Small intestine (tissue), 7 donors: ENCODE measurements at regions not wholly inside any gene's neighbourhood (a gene's known extent, or its start where the extent isn't known, plus 50 kb on each side); places are given as distances from the start of the nearest gene placed in this dataset.

Source experiments
- DNase-seq, 2 donors: peaks; one replicate each; pipeline versions ENCODE4 v3.0.0 to v3.0.0-alpha.2; 2013
- FAIRE-seq: peaks from 2 replicates; lab custom pipeline; 2012; peaks lifted over from hg19 to GRCh38; lab: Jason Lieb, UNC
- H3K27ac ChIP-seq, 3 donors: one replicate each; pipeline ENCODE4 v1.5.1; 2013; ENCODE audit warnings: low read length in 2 of 3, mild to moderate bottlenecking in 2 of 3, control low read depth in 1 of 3, inconsistent platforms in 1 of 3, low read depth in 1 of 3, moderate library complexity in 1 of 3
- H3K27me3 ChIP-seq, 3 donors: one replicate each; pipeline ENCODE4 v1.6.1; 2013; ENCODE audit warnings: low read length in 3 of 3, inconsistent platforms in 1 of 3; ENCODE audit not compliant: control insufficient read depth in 3 of 3, insufficient read depth in 3 of 3
- H3K36me3 ChIP-seq, 3 donors: one replicate each; pipeline ENCODE4 v1.6.1; 2013; ENCODE audit warnings: low read length in 3 of 3, inconsistent platforms in 1 of 3, low read depth in 1 of 3, mild to moderate bottlenecking in 1 of 3, moderate library complexity in 1 of 3; ENCODE audit not compliant: control insufficient read depth in 3 of 3, insufficient read depth in 2 of 3
- H3K4me1 ChIP-seq, 3 donors: one replicate each; pipeline ENCODE4 v1.6.1; 2013; ENCODE audit warnings: low read length in 2 of 3, inconsistent platforms in 1 of 3, low read depth in 1 of 3, mild to moderate bottlenecking in 1 of 3, moderate library complexity in 1 of 3; ENCODE audit not compliant: control insufficient read depth in 3 of 3, insufficient read depth in 2 of 3
- H3K4me3 ChIP-seq, 3 donors: one replicate each; pipeline ENCODE4 v1.5.1; 2013; ENCODE audit warnings: low read length in 3 of 3, control low read depth in 1 of 3, inconsistent platforms in 1 of 3, low read depth in 1 of 3, mild to moderate bottlenecking in 1 of 3, moderate library complexity in 1 of 3
- H3K9me3 ChIP-seq, 2 donors: one replicate each; pipeline ENCODE4 v1.6.1; 2013; ENCODE audit warnings: low read depth in 1 of 2, low read length in 1 of 2; ENCODE audit not compliant: control insufficient read depth in 2 of 2, insufficient read depth in 1 of 2
- WGBS, 3 donors: extraction: QIAGEN DNeasy Blood & Tissue Kit; methylation state at CpG; one replicate each; pipeline ENCODE4 v1.1.7; 2013; 5-methylcytosine and 5-hydroxymethylcytosine counted together
- donor health status: healthy with polysubstance abuse.
- donor health status: control.
- donor health status: control.
- donor health status: Bipolar disorder and iron deficiency.
- donor health status: healthy.

- no peaks in the 10 kb centered on the region for H3K36me3 ChIP-seq
- FAIRE-seq (no peak), DNase-seq (no peak)
- H3K4me1 ChIP-seq: peaks cover 0 to 30% (median 0%) of the 10 kb centered on the region in 3 donors
- no peaks in the 10 kb centered on the region for H3K9me3 ChIP-seq
- WGBS, 3 donors: 79 to 87% (median 85%) methylated on average over 6 of the region's 6 CpGs
- no peaks in the 10 kb centered on the region for H3K27me3 ChIP-seq
- no peak overlapping the region for H3K27ac ChIP-seq
- no peak overlapping the region for H3K4me3 ChIP-seq
Measured at GRCh38 chr2:5372141-5372540, 320.0 kb upstream of the SOX11 start.

GRCh38 chr2:5373200-5373599, 319.0 kb upstream of the SOX11 start:
- H3K27me3 ChIP-seq: no peaks in the 10 kb centered on the region
- H3K36me3 ChIP-seq: no peaks in the 10 kb centered on the region
- 37 to 44% (median 43%) methylated on average over 6 of the region's 6 CpGs for WGBS, 3 donors
- peak in 1 of 2 donors; percentile 68 for DNase-seq
- peaks cover 0 to 27% (median 0%) of the 10 kb centered on the region in 3 donors for H3K4me1 ChIP-seq
- peak overlapping the region in 1 of 3 donors; percentile 64 for H3K27ac ChIP-seq
- H3K9me3 ChIP-seq: no peaks in the 10 kb centered on the region
- no peak for FAIRE-seq
- H3K4me3 ChIP-seq: peak overlapping the region in 1 of 3 donors; percentile 35

GRCh38 chr2:5374762-5375161, 317.4 kb upstream of the SOX11 start:
- no peaks in the 10 kb centered on the region for H3K36me3 ChIP-seq
- 17 to 27% (median 19%) methylated on average over 10 of the region's 10 CpGs for WGBS, 3 donors
- no peaks in the 10 kb centered on the region for H3K9me3 ChIP-seq
- no peak for FAIRE-seq
- peak overlapping the region in 1 of 3 donors; percentile 54 for H3K27ac ChIP-seq
- H3K4me3 ChIP-seq: peak overlapping the region in 1 of 3 donors; percentile 2
- H3K27me3 ChIP-seq: no peaks in the 10 kb centered on the region
- peaks cover 0 to 21% (median 0%) of the 10 kb centered on the region in 3 donors for H3K4me1 ChIP-seq
- peak; percentile 5 to 87 for DNase-seq

GRCh38 chr2:5377323-5377722, 314.9 kb upstream of the SOX11 start:
- Histone ChIP-seq H3K4me3 (no peak overlapping the region), H3K36me3 (no peaks in the 10 kb centered on the region), H3K4me1 (peaks cover 0 to 16% (median 0%) of the 10 kb centered on the region in 3 donors), H3K27ac (no peak overlapping the region), H3K9me3 (no peaks in the 10 kb centered on the region), H3K27me3 (no peaks in the 10 kb centered on the region)
- DNase-seq (no peak), FAIRE-seq (no peak)
- 76 to 97% (median 79%) methylated on average over 2 of the region's 2 CpGs for WGBS, 3 donors

GRCh38 chr2:5379811-5380210, 312.4 kb upstream of the SOX11 start:
- Histone ChIP-seq H3K4me1 (peaks cover 0 to 4% (median 0%) of the 10 kb centered on the region in 3 donors), H3K36me3 (no peaks in the 10 kb centered on the region), H3K27ac (no peak overlapping the region), H3K27me3 (no peaks in the 10 kb centered on the region), H3K4me3 (no peak overlapping the region), H3K9me3 (no peaks in the 10 kb centered on the region)
- 50 to 70% (median 63%) methylated on average over 1 of the region's 1 CpG for WGBS, 3 donors
- DNase-seq: no peak
- FAIRE-seq: no peak

GRCh38 chr2:5385596-5385995, 306.6 kb upstream of the SOX11 start:
- H3K27ac ChIP-seq: no peak overlapping the region
- H3K4me3 ChIP-seq: no peak overlapping the region
- H3K9me3 ChIP-seq: peaks cover 0 to 1% of the 10 kb centered on the region in 2 donors
- H3K4me1 ChIP-seq: no peaks in the 10 kb centered on the region
- FAIRE-seq: no peak
- no peaks in the 10 kb centered on the region for H3K27me3 ChIP-seq
- no peaks in the 10 kb centered on the region for H3K36me3 ChIP-seq
- no peak for DNase-seq
- WGBS, 3 donors: 85 to 93% (median 91%) methylated on average over 3 of the region's 3 CpGs

- DNase-seq (no peak), FAIRE-seq (no peak)
- H3K9me3 ChIP-seq: peaks cover 0 to 3% of the 10 kb centered on the region in 2 donors
- no peaks in the 10 kb centered on the region for H3K27me3 ChIP-seq
- H3K36me3 ChIP-seq: no peaks in the 10 kb centered on the region
- 49 to 58% (median 58%) methylated on average over 2 of the region's 2 CpGs for WGBS, 3 donors
- no peak overlapping the region for H3K27ac ChIP-seq
- no peaks in the 10 kb centered on the region for H3K4me1 ChIP-seq
- H3K4me3 ChIP-seq: no peak overlapping the region
Measured at GRCh38 chr2:5387406-5387805, 304.8 kb upstream of the SOX11 start.

GRCh38 chr2:5389740-5390139, 302.4 kb upstream of the SOX11 start:
- Histone ChIP-seq H3K9me3 (peaks cover 0 to 3% of the 10 kb centered on the region in 2 donors), H3K27ac (no peak overlapping the region), H3K4me3 (no peak overlapping the region), H3K27me3 (no peaks in the 10 kb centered on the region), H3K4me1 (no peaks in the 10 kb centered on the region), H3K36me3 (no peaks in the 10 kb centered on the region)
- FAIRE-seq (no peak), DNase-seq (no peak)
- 65 to 82% (median 66%) methylated on average over 5 of the region's 5 CpGs for WGBS, 3 donors

- H3K4me1 ChIP-seq: no peaks in the 10 kb centered on the region
- no peak for FAIRE-seq
- DNase-seq: no peak
- no peaks in the 10 kb centered on the region for H3K27me3 ChIP-seq
- 39 to 58% (median 56%) methylated on average over 5 of the region's 5 CpGs for WGBS, 3 donors
- H3K27ac ChIP-seq: no peak overlapping the region
- no peak overlapping the region for H3K4me3 ChIP-seq
- H3K9me3 ChIP-seq: peaks cover 0 to 3% of the 10 kb centered on the region in 2 donors
- H3K36me3 ChIP-seq: no peaks in the 10 kb centered on the region
Measured at GRCh38 chr2:5391362-5391761, 300.8 kb upstream of the SOX11 start.
